PC-3 (cell line): ENCODE measurements at regions not wholly inside any gene's neighbourhood (a gene's known extent, or its start where the extent isn't known, plus 50 kb on each side); places are given as distances from the start of the nearest gene placed in this dataset.

ENCODE experiments used
- EZH2 ChIP-seq: fragments of 300-600 bp; sonication (generic); IDR thresholded peaks from one replicate; pipeline ENCODE4 v1.6.1; 2017; ENCODE audit warnings: antibody characterized with exemption, mild to moderate bottlenecking, low read length; ENCODE audit not compliant: unreplicated experiment
- EZH2phosphoT487 ChIP-seq: fragments of 300-600 bp; sonication (generic); IDR thresholded peaks from 2 replicates; pipeline ENCODE4 v1.6.1; 2018; ENCODE audit warnings: mild to moderate bottlenecking, antibody characterized with exemption, low read length, borderline replicate concordance
- TF ChIP-seq, protein P1 (sequence below): fragments of 300-600 bp; sonication (generic); conservative IDR thresholded peaks from 2 replicates; pipeline ENCODE4 v1.5.1; 2017; ENCODE audit warnings: antibody characterized with exemption, low read depth, mild to moderate bottlenecking, low read length

DNA sequence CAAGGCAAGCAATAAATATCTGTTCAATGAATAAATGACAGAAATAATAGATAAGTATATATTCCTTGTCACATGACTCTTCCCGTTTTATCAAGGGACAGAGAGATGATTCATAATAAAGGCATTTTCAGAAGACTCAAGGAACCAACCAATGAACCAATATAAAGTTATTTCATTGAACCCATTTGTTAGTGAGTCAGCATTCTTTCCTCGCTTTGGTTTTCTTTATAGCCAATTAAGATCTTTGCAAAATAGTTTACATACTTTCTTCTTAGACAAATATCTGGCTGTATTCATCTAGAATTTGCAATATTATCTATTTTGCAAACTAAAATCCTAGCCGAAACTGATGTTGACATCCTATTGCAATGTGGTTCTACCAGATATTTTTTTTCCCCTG lies 269.4 kb downstream of the IL15 start:
- TF ChIP-seq, protein P1, sequence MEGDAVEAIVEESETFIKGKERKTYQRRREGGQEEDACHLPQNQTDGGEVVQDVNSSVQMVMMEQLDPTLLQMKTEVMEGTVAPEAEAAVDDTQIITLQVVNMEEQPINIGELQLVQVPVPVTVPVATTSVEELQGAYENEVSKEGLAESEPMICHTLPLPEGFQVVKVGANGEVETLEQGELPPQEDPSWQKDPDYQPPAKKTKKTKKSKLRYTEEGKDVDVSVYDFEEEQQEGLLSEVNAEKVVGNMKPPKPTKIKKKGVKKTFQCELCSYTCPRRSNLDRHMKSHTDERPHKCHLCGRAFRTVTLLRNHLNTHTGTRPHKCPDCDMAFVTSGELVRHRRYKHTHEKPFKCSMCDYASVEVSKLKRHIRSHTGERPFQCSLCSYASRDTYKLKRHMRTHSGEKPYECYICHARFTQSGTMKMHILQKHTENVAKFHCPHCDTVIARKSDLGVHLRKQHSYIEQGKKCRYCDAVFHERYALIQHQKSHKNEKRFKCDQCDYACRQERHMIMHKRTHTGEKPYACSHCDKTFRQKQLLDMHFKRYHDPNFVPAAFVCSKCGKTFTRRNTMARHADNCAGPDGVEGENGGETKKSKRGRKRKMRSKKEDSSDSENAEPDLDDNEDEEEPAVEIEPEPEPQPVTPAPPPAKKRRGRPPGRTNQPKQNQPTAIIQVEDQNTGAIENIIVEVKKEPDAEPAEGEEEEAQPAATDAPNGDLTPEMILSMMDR = no peak
- TF ChIP-seq EZH2 = no peak
- no peak for TF ChIP-seq EZH2phosphoT487
